CD8-positive, alpha-beta memory T cell (primary cell): ENCODE measurements at regions not wholly inside any gene's neighbourhood (a gene's known extent, or its start where the extent isn't known, plus 50 kb on each side); places are given as distances from the start of the nearest gene placed in this dataset.

ENCODE experiments used
- CTCF ChIA-PET: fragments of 350-600 bp; sonication (Branson Sonifier 250); formaldehyde crosslinking; loops from one replicate; lab custom pipeline; 2021; ENCODE audit warnings: antibody characterized with exemption; lab: Charles Lee
- POLR2A ChIA-PET: fragments of 350-600 bp; sonication (Branson Sonifier 250); formaldehyde crosslinking; loops from one replicate; lab custom pipeline; 2021; ENCODE audit warnings: antibody characterized with exemption; lab: Charles Lee
- DNase-seq, 5 donors: peaks; one replicate each; pipeline versions ENCODE4 v3.0.0 to v3.0.0-alpha.2; 2020 to 2022; ENCODE audit warnings: mixed read lengths in 1 of 5
- H3K27ac ChIP-seq: one replicate; pipeline ENCODE4 v1.7.0; 2013; ENCODE audit warnings: low read depth, mild to moderate bottlenecking, low read length, moderate library complexity
- H3K27me3 ChIP-seq: 2 replicates; pipeline ENCODE4 v1.7.0; 2013; ENCODE audit warnings: low read length, mild to moderate bottlenecking; ENCODE audit not compliant: insufficient read depth, poor library complexity, severe bottlenecking
- H3K36me3 ChIP-seq: 2 replicates; pipeline ENCODE4 v1.7.0; 2013; ENCODE audit warnings: mild to moderate bottlenecking, low read length, moderate library complexity; ENCODE audit not compliant: insufficient read depth
- H3K4me1 ChIP-seq: 2 replicates; pipeline ENCODE4 v1.7.0; 2013; ENCODE audit warnings: mild to moderate bottlenecking, low read length, moderate library complexity; ENCODE audit not compliant: insufficient read depth
- H3K4me3 ChIP-seq: 2 replicates; pipeline ENCODE4 v1.7.0; 2013; ENCODE audit warnings: mild to moderate bottlenecking, low read length
- H3K9me3 ChIP-seq: 2 replicates; pipeline ENCODE4 v1.7.0; 2013; ENCODE audit warnings: mild to moderate bottlenecking, low read length
- H3K27ac Mint-ChIP-seq, 8 donors: one replicate each; pipeline ENCODE4 v1.8.0; 2020 to 2021; ENCODE audit warnings: mixed read lengths in 8 of 8, mild to moderate bottlenecking in 6 of 8, inconsistent platforms in 3 of 8, moderate library complexity in 3 of 8
- H3K27me3 Mint-ChIP-seq, 2 donors: one replicate each; pipeline ENCODE4 v1.8.0; 2020 to 2021; ENCODE audit warnings: mixed read lengths in 2 of 2, mild to moderate bottlenecking in 1 of 2, moderate library complexity in 1 of 2
- H3K36me3 Mint-ChIP-seq, 3 donors: one replicate each; pipeline ENCODE4 v1.8.0; 2020 to 2021; ENCODE audit warnings: mixed read lengths in 3 of 3, inconsistent platforms in 1 of 3, mild to moderate bottlenecking in 1 of 3
- H3K4me1 Mint-ChIP-seq, 3 donors: one replicate each; pipeline ENCODE4 v1.8.0; 2020 to 2021; ENCODE audit warnings: mixed read lengths in 3 of 3, inconsistent platforms in 1 of 3, mild to moderate bottlenecking in 1 of 3
- H3K4me3 Mint-ChIP-seq, 7 donors: one replicate each; pipeline ENCODE4 v1.8.0; 2020 to 2021; ENCODE audit warnings: mixed read lengths in 7 of 7, mild to moderate bottlenecking in 6 of 7, moderate library complexity in 4 of 7, inconsistent platforms in 2 of 7
- H3K9me3 Mint-ChIP-seq, 5 donors: one replicate each; pipeline ENCODE4 v1.8.0; 2020 to 2022; ENCODE audit warnings: mixed read lengths in 5 of 5, mild to moderate bottlenecking in 3 of 5, moderate library complexity in 2 of 5, inconsistent platforms in 1 of 5

- CTCF ChIA-PET = no interaction called here
- POLR2A ChIA-PET = no interaction called here
Observed at GRCh38 chr2:60119778-60120177, 433.7 kb downstream of the BCL11A start.

GRCh38 chr2:60118917-60119316 lies 434.5 kb downstream of the BCL11A start:
- ChIA-PET CTCF (no interaction called here), POLR2A (no interaction called here)
- Mint-ChIP-seq H3K4me3 (no peak overlapping the region), H3K9me3 (peaks cover 0 to 4% (median 2%) of the 10 kb centered on the region in 5 donors), H3K4me1 (no peaks in the 10 kb centered on the region), H3K27ac (no peak overlapping the region), H3K36me3 (no peaks in the 10 kb centered on the region), H3K27me3 (peaks cover 0 to 1% of the 10 kb centered on the region in 2 donors)
- Histone ChIP-seq H3K4me1 (no peaks in the 10 kb centered on the region), H3K36me3 (no peaks in the 10 kb centered on the region), H3K9me3 (no peaks in the 10 kb centered on the region), H3K27ac (no peak overlapping the region), H3K4me3 (no peak overlapping the region), H3K27me3 (no peaks in the 10 kb centered on the region)
- no peak for DNase-seq

More at GRCh38 chr2:60119778-60120177, 433.7 kb downstream of the BCL11A start:
- H3K4me1 Mint-ChIP-seq = no peaks in the 10 kb centered on the region
- no peak for DNase-seq
- Histone ChIP-seq H3K9me3 (no peaks in the 10 kb centered on the region), H3K36me3 (no peaks in the 10 kb centered on the region), H3K27me3 (no peaks in the 10 kb centered on the region), H3K4me3 (no peak overlapping the region), H3K4me1 (no peaks in the 10 kb centered on the region), H3K27ac (no peak overlapping the region)
- H3K36me3 Mint-ChIP-seq = no peaks in the 10 kb centered on the region
- no peaks in the 10 kb centered on the region for H3K27me3 Mint-ChIP-seq
- no peak overlapping the region for H3K27ac Mint-ChIP-seq
- no peak overlapping the region for H3K4me3 Mint-ChIP-seq
- H3K9me3 Mint-ChIP-seq = peaks cover 0 to 3% (median 2%) of the 10 kb centered on the region in 5 donors

- no peaks in the 10 kb centered on the region for H3K36me3 Mint-ChIP-seq
- H3K4me1 Mint-ChIP-seq = no peaks in the 10 kb centered on the region
- H3K27ac Mint-ChIP-seq = no peak overlapping the region
- peaks cover 0 to 2% of the 10 kb centered on the region in 2 donors for H3K27me3 Mint-ChIP-seq
- POLR2A ChIA-PET = no interaction called here
- H3K27ac ChIP-seq = no peak overlapping the region
- no peak overlapping the region for H3K4me3 Mint-ChIP-seq
- H3K9me3 Mint-ChIP-seq = peaks cover 0 to 4% (median 2%) of the 10 kb centered on the region in 5 donors
- no peak overlapping the region for H3K4me3 ChIP-seq
- no peaks in the 10 kb centered on the region for H3K9me3 ChIP-seq
- DNase-seq = no peak
- no peaks in the 10 kb centered on the region for H3K27me3 ChIP-seq
- H3K4me1 ChIP-seq = no peaks in the 10 kb centered on the region
- CTCF ChIA-PET = no interaction called here
- no peaks in the 10 kb centered on the region for H3K36me3 ChIP-seq
Observed at GRCh38 chr2:60118061-60118460, 435.4 kb downstream of the BCL11A start.

- Mint-ChIP-seq H3K9me3 (peaks cover 0 to 4% (median 2%) of the 10 kb centered on the region in 5 donors), H3K27ac (no peak overlapping the region)
- CTCF ChIA-PET = no interaction called here
Observed at GRCh38 chr2:60116161-60116875, 437.1 kb downstream of the BCL11A start.

GRCh38 chr2:60109744-60110143 lies 443.7 kb downstream of the BCL11A start:
- no peak for DNase-seq
- Mint-ChIP-seq H3K4me1 (peaks cover 0 to 1% (median 0%) of the 10 kb centered on the region in 3 donors), H3K27ac (no peak overlapping the region), H3K9me3 (peaks cover 0 to 4% (median 3%) of the 10 kb centered on the region in 5 donors), H3K36me3 (no peaks in the 10 kb centered on the region), H3K27me3 (peaks cover 0 to 3% of the 10 kb centered on the region in 2 donors), H3K4me3 (no peak overlapping the region)
- no peaks in the 10 kb centered on the region for H3K36me3 ChIP-seq
- H3K27me3 ChIP-seq = no peaks in the 10 kb centered on the region
- POLR2A ChIA-PET = no interaction called here
- no peak overlapping the region for H3K27ac ChIP-seq
- no peaks in the 10 kb centered on the region for H3K9me3 ChIP-seq
- H3K4me3 ChIP-seq = no peak overlapping the region
- no peaks in the 10 kb centered on the region for H3K4me1 ChIP-seq
- CTCF ChIA-PET = no interaction called here

More at GRCh38 chr2:60116161-60116875, 437.1 kb downstream of the BCL11A start:
- H3K4me1 ChIP-seq = no peaks in the 10 kb centered on the region
- Mint-ChIP-seq H3K4me1 (no peaks in the 10 kb centered on the region), H3K36me3 (no peaks in the 10 kb centered on the region), H3K4me3 (no peak overlapping the region), H3K27me3 (peaks cover 0 to 3% of the 10 kb centered on the region in 2 donors)
- no peaks in the 10 kb centered on the region for H3K9me3 ChIP-seq
- no peaks in the 10 kb centered on the region for H3K27me3 ChIP-seq
- no peak overlapping the region for H3K27ac ChIP-seq
- no peak for DNase-seq
- H3K4me3 ChIP-seq = no peak overlapping the region
- H3K36me3 ChIP-seq = no peaks in the 10 kb centered on the region
- POLR2A ChIA-PET = no interaction called here

- H3K4me3 Mint-ChIP-seq = no peak overlapping the region
- no peaks in the 10 kb centered on the region for H3K9me3 ChIP-seq
- peaks cover 0 to 7% (median 0%) of the 10 kb centered on the region in 5 donors for H3K9me3 Mint-ChIP-seq
- no peak for DNase-seq
- POLR2A ChIA-PET = no interaction called here
- no peaks in the 10 kb centered on the region for H3K36me3 Mint-ChIP-seq
- H3K27ac Mint-ChIP-seq = no peak overlapping the region
- H3K27ac ChIP-seq = no peak overlapping the region
- CTCF ChIA-PET = no interaction called here
- no peaks in the 10 kb centered on the region for H3K36me3 ChIP-seq
- no peaks in the 10 kb centered on the region for H3K27me3 Mint-ChIP-seq
- H3K4me1 ChIP-seq = no peaks in the 10 kb centered on the region
- H3K4me1 Mint-ChIP-seq = peaks cover 0 to 2% (median 0%) of the 10 kb centered on the region in 3 donors
- H3K4me3 ChIP-seq = no peak overlapping the region
- H3K27me3 ChIP-seq = no peaks in the 10 kb centered on the region
Observed at GRCh38 chr2:60106836-60107529, 446.5 kb downstream of the BCL11A start.

GRCh38 chr2:60105906-60106305 lies 447.5 kb downstream of the BCL11A start:
- H3K9me3 ChIP-seq = no peaks in the 10 kb centered on the region
- POLR2A ChIA-PET = no interaction called here
- H3K27ac ChIP-seq = no peak overlapping the region
- Mint-ChIP-seq H3K27me3 (no peaks in the 10 kb centered on the region), H3K4me3 (no peak overlapping the region), H3K27ac (no peak overlapping the region), H3K36me3 (no peaks in the 10 kb centered on the region), H3K4me1 (peaks cover 0 to 2% (median 0%) of the 10 kb centered on the region in 3 donors), H3K9me3 (peaks cover 0 to 7% (median 0%) of the 10 kb centered on the region in 5 donors)
- no peaks in the 10 kb centered on the region for H3K27me3 ChIP-seq
- DNase-seq = no peak
- H3K36me3 ChIP-seq = no peaks in the 10 kb centered on the region
- H3K4me3 ChIP-seq = no peak overlapping the region
- CTCF ChIA-PET = no interaction called here
- H3K4me1 ChIP-seq = no peaks in the 10 kb centered on the region
